ENCODE measurements at regions not wholly inside any gene's neighbourhood (a gene's known extent, or its start where the extent isn't known, plus 50 kb on each side); places are given as distances from the start of the nearest gene placed in this dataset.
"Not testable (repeated sequence)": the region's sequence is repeated elsewhere in the genome, so short reads cannot be mapped to it uniquely, and the experiment has no call there.

GRCh38 chr2:87678742-87679173 is 69.1 kb upstream of the PLGLB2 start:
- TF ChIP-seq POLR2A (IDR thresholded peaks at IDR 0.05); CTCF (IDR thresholded peaks at IDR 0.05 in 4 of 5, conservative IDR thresholded peaks at IDR 0.05 in 1 of 5): not testable (repeated sequence)
